IPS-15b (cell line): ENCODE measurements at regions not wholly inside any gene's neighbourhood (a gene's known extent, or its start where the extent isn't known, plus 50 kb on each side); places are given as distances from the start of the nearest gene placed in this dataset.

ENCODE experiments used
- H3K27me3 ChIP-seq: one replicate; pipeline ENCODE4 v1.6.1; 2013; ENCODE audit warnings: low read length; ENCODE audit not compliant: control insufficient read depth, insufficient read depth
- H3K36me3 ChIP-seq: one replicate; pipeline ENCODE4 v1.6.1; 2013; ENCODE audit warnings: low read length; ENCODE audit not compliant: control insufficient read depth, insufficient read depth
- H3K4me1 ChIP-seq: one replicate; pipeline ENCODE4 v1.6.1; 2013; ENCODE audit warnings: mild to moderate bottlenecking, low read length; ENCODE audit not compliant: control insufficient read depth, insufficient read depth
- H3K4me3 ChIP-seq: one replicate; pipeline ENCODE4 v1.5.1; 2013; ENCODE audit warnings: low read depth, low read length
- H3K9ac ChIP-seq: one replicate; pipeline ENCODE4 v1.6.1; 2013; ENCODE audit warnings: low read depth, mild to moderate bottlenecking, low read length
- H3K9me3 ChIP-seq: one replicate; pipeline ENCODE4 v1.6.1; 2013; ENCODE audit warnings: mild to moderate bottlenecking, low read length; ENCODE audit not compliant: control insufficient read depth, insufficient read depth

- no peak overlapping the region for H3K9ac ChIP-seq
- no peaks in the 10 kb centered on the region for H3K4me1 ChIP-seq
- H3K36me3 ChIP-seq: no peaks in the 10 kb centered on the region
- H3K9me3 ChIP-seq: no peaks in the 10 kb centered on the region
- H3K27me3 ChIP-seq: no peaks in the 10 kb centered on the region
- no peak overlapping the region for H3K4me3 ChIP-seq
Measured at GRCh38 chr13:99056381-99057014, 78.6 kb upstream of the DOCK9 start.

GRCh38 chr13:99057310-99057975, 79.6 kb upstream of the DOCK9 start:
- Histone ChIP-seq H3K9me3 (no peaks in the 10 kb centered on the region), H3K27me3 (no peaks in the 10 kb centered on the region), H3K36me3 (no peaks in the 10 kb centered on the region), H3K4me1 (no peaks in the 10 kb centered on the region), H3K4me3 (no peak overlapping the region), H3K9ac (no peak overlapping the region)

DNA sequence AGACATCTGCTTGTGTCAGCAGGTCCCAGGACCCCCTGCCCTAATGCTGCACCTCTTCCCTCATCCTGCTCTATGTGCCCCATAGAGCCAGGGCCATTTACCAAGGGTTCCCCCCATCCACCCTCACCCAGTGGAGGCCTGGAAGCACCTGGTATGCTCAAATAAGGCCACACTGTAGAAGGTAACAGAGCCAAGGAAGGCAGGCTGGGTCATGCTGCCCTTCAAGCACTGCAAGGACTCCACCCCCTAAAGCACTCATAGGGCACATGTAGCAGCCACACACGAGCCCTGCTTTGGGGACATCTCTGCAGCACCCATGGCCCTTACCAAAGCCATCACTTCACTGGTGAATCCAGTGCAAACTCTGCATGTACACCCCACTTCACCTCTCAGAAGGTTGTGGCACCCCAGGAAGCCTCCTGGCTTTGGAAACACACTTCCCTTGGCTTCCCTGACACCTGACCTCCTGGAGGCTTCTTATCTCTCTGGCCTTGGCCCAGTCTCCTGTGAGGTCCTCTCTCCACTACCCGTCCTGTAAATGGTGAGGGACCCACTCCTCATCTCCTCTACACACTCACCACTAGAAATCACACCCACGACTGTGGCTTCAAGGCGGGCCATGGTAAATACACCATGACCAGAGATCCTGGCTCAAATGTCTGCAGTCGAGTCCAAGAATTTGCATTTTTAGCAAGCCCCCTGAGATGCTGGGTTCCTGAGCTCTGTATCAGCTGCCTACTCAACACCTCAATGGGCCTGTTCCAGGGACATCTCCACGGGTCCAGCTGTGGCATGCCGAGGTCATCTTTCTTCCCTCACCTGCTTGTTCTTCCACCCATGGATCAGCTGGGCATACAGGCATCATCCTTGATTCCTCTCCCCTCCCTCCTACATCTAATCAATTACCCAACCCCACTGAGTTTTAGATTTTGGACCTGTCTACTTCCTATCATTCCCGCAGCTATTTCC, 80.9 kb upstream of the DOCK9 start:
- Histone ChIP-seq H3K27me3 (no peaks in the 10 kb centered on the region), H3K9ac (no peak overlapping the region), H3K4me1 (no peaks in the 10 kb centered on the region), H3K4me3 (no peak overlapping the region), H3K9me3 (no peaks in the 10 kb centered on the region), H3K36me3 (no peaks in the 10 kb centered on the region)

DNA sequence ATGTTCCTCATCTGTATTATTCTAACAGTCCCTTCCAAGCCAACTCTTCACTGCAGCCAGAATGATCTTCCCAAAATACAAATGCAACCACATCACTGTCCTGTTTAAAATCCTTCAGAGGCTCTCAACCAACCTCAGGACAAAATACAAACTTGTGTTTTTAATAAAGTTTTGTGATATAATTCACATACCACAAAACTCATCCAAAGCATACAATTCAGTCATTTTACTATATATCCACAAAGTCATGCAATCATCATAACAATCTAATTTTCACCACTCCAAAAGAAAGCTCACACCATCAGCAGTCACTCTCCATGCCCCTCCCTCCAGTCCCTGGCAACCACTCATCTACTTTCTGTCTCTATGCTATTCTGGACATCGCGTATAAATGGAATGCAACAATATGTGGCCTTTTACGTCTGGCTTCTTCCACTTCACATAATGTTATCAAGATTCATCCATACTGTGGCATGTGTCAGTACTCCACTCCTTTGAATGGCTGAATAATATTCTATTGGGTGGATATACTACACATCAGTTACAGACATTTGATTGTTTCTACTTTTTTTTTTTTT, 81.7 kb upstream of the DOCK9 start:
- H3K27me3 ChIP-seq: no peaks in the 10 kb centered on the region
- no peaks in the 10 kb centered on the region for H3K36me3 ChIP-seq
- H3K4me3 ChIP-seq: no peak overlapping the region
- no peaks in the 10 kb centered on the region for H3K4me1 ChIP-seq
- no peaks in the 10 kb centered on the region for H3K9me3 ChIP-seq
- no peak overlapping the region for H3K9ac ChIP-seq

DNA sequence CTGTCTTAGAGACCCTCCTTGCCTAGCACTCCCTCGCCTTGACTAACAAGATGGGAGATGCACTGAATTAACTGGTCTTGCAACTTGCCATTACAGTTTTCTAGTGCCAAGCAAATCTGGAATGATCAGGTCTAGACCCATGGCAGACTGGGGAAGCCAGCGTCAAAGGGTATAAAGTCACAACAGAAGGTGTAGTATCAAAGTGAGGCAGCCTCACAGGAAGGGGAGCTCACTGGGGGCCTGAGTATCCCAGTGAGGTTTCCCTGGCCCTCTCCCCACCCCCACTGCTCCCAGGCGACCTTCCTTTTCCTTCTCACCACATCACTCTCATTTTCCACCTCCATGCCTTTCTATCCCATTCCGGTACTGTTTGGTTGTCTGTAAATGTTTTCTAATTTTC, 83.5 kb upstream of the DOCK9 start:
- Histone ChIP-seq H3K4me1 (no peaks in the 10 kb centered on the region), H3K36me3 (no peaks in the 10 kb centered on the region), H3K27me3 (no peaks in the 10 kb centered on the region)

DNA sequence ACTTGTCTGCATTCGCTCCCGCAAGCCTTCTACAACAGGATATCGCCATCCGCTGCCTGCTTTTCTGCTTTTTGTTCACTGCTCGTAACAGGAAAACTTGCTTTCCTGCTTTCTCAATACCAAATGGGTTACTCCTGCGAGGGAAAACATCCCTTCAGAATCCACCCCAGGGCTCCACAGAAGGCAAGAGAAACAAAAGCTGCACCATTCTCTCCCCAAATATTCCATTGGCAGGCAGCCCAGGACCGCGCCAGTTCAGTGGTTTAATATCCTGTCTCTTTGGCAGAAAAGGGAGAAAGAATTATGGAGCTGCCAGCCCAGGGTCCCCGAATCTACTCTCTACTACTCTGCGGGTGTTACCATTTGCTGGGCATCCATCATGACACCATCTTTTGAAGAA, 84.7 kb upstream of the DOCK9 start:
- Histone ChIP-seq H3K27me3 (no peaks in the 10 kb centered on the region), H3K36me3 (no peaks in the 10 kb centered on the region), H3K4me1 (no peaks in the 10 kb centered on the region), H3K9me3 (no peaks in the 10 kb centered on the region), H3K4me3 (no peak overlapping the region), H3K9ac (no peak overlapping the region)

More for the DNA sequence above, 83.5 kb upstream of the DOCK9 start:
- H3K9ac ChIP-seq: no peak overlapping the region
- no peak overlapping the region for H3K4me3 ChIP-seq
- no peaks in the 10 kb centered on the region for H3K9me3 ChIP-seq

GRCh38 chr13:99063178-99063577, 85.3 kb upstream of the DOCK9 start:
- no peaks in the 10 kb centered on the region for H3K4me1 ChIP-seq
- no peak overlapping the region for H3K4me3 ChIP-seq
- no peaks in the 10 kb centered on the region for H3K9me3 ChIP-seq
- no peaks in the 10 kb centered on the region for H3K27me3 ChIP-seq
- no peak overlapping the region for H3K9ac ChIP-seq
- H3K36me3 ChIP-seq: no peaks in the 10 kb centered on the region

DNA sequence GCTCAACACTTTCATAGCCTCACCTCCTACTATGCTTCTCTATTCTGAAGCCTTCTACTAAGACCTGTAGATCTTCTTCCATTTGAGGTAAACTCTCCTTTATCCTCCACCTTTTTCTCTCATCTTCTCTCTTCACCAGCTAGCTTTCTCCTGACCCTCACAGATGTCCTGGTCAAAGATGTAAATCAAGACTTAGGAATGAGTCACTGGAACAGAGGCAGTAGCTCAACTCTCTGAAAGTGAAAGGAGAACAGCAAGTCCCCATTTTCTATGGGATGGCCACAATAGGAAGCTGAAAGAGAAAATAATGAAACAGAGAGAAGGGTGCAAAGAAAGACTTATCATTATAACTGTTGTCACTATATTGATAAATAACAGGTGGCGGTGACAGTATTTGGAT, 86.1 kb upstream of the DOCK9 start:
- Histone ChIP-seq H3K36me3 (no peaks in the 10 kb centered on the region), H3K4me1 (no peaks in the 10 kb centered on the region), H3K9ac (no peak overlapping the region), H3K9me3 (no peaks in the 10 kb centered on the region), H3K27me3 (no peaks in the 10 kb centered on the region), H3K4me3 (no peak overlapping the region)

GRCh38 chr13:99064624-99065234, 86.9 kb upstream of the DOCK9 start:
- no peaks in the 10 kb centered on the region for H3K9me3 ChIP-seq
- H3K27me3 ChIP-seq: no peaks in the 10 kb centered on the region
- no peak overlapping the region for H3K9ac ChIP-seq
- H3K36me3 ChIP-seq: no peaks in the 10 kb centered on the region
- no peaks in the 10 kb centered on the region for H3K4me1 ChIP-seq
- no peak overlapping the region for H3K4me3 ChIP-seq

DNA sequence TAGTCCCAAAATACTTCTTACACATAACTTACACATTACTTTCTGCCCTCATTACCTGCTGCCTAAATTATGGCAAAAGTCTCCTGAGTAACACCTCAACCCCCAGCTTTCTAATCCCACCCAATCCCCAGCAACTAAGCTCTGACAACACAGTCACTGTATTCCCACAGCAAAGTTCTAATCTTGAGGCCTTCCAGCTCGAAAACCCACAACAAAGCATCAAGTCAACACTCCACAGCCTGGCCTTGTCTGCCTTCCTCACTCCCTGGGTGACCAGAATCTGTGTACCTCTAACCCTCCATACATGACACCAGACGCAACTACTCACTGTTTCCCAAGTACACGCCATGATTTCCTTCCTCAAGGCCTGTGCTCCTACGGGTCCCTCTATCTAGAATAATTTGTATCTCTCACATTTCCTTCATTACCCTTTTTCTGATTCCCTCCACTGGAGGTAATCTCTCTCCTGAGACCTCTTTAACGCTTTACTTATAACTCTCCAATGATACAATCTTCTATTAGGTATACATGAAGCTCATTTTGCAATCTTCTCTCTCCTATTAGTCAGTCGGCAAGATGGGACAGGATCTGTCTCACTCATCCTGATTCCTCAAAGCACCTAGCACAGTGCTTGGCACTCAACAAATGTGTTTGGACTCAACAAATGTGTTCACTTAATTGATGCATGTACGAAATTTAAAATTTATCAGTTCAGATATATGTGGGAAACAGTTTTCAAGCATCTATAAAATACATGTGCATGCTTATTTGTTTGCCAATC, 87.6 kb upstream of the DOCK9 start:
- no peaks in the 10 kb centered on the region for H3K4me1 ChIP-seq
- no peak overlapping the region for H3K4me3 ChIP-seq
- H3K36me3 ChIP-seq: no peaks in the 10 kb centered on the region
- H3K9me3 ChIP-seq: no peaks in the 10 kb centered on the region
- no peak overlapping the region for H3K9ac ChIP-seq
- no peaks in the 10 kb centered on the region for H3K27me3 ChIP-seq

GRCh38 chr13:99066219-99066618, 88.4 kb upstream of the DOCK9 start:
- Histone ChIP-seq H3K36me3 (no peaks in the 10 kb centered on the region), H3K9me3 (no peaks in the 10 kb centered on the region), H3K4me1 (no peaks in the 10 kb centered on the region), H3K27me3 (no peaks in the 10 kb centered on the region), H3K9ac (no peak overlapping the region), H3K4me3 (no peak overlapping the region)
